ENCODE measurements at regions not wholly inside any gene's neighbourhood (a gene's known extent, or its start where the extent isn't known, plus 50 kb on each side); places are given as distances from the start of the nearest gene placed in this dataset.
A peak's percentile ranks its signal among the peaks of the same experiment; 100 is the strongest.

GRCh38 chr3:138890555-138891187, 55.9 kb upstream of the PIK3CB start (continued):
- TF ChIP-seq, protein P1, sequence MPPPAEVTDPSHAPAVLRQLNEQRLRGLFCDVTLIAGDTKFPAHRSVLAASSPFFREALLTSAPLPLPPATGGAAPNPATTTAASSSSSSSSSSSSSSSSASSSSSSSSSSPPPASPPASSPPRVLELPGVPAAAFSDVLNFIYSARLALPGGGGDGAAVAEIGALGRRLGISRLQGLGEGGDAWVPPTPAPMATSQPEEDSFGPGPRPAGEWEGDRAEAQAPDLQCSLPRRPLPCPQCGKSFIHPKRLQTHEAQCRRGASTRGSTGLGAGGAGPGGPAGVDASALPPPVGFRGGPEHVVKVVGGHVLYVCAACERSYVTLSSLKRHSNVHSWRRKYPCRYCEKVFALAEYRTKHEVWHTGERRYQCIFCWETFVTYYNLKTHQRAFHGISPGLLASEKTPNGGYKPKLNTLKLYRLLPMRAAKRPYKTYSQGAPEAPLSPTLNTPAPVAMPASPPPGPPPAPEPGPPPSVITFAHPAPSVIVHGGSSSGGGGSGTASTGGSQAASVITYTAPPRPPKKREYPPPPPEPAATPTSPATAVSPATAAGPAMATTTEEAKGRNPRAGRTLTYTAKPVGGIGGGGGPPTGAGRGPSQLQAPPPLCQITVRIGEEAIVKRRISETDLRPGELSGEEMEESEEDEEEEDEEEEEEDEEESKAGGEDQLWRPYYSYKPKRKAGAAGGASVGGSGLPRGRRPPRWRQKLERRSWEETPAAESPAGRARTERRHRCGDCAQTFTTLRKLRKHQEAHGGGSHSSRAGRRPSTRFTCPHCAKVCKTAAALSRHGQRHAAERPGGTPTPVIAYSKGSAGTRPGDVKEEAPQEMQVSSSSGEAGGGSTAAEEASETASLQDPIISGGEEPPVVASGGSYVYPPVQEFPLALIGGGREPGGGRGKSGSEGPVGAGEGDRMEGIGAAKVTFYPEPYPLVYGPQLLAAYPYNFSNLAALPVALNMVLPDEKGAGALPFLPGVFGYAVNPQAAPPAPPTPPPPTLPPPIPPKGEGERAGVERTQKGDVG (CRISPR knock-in tag; IDR thresholded peaks at IDR 0.05), result no peak
- TF ChIP-seq ATF7 (IDR thresholded peaks at IDR 0.05; ENCODE audit: low read depth) (no peak), YBX1 (IDR thresholded peaks at IDR 0.05) (no peak), IKZF2 (IDR thresholded peaks at IDR 0.05) (peak; percentile 80 to 85; a peak in 3 of 4 replicates), SP1 (IDR thresholded peaks at IDR 0.05; ENCODE audit: low read depth, low read length) (no peak), POU2F2 (IDR thresholded peaks at IDR 0.05; ENCODE audit: borderline replicate concordance, low read depth, low read length) (peak; percentile 15; the same call in 1 of the 3 replicates), MEF2B (IDR thresholded peaks at IDR 0.05; ENCODE audit: partially characterized antibody, poor library complexity, severe bottlenecking) (no peak)

DNA sequence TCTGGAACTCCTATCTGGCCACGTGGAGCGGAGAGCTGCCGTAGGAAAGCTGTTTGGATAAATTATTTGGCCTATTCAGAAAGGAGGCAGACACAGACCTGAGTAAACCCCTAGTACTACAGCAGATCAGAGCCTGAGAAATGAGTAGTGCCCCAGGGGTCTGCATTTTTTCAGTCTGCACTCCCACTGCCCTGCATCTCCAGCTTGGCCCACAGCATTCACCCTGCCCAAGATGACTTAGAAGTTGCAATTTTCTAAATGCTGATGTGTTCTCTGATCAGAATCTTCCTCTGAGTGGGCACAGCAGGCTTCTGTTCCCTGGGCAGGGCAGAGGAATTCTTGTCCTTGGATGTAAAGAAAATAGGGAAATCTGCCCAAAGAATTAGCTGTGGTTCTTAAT, 55.1 kb upstream of the PIK3CB start:
- FAIRE-seq (no peak), ATAC-seq (no peak), DNase-seq (ENCODE audit: low read depth, low spot score) (no peak)
- no peaks in the 10 kb centered on the region for H3K9me3 ChIP-seq (replicated peaks; ENCODE audit: control insufficient read depth, insufficient read depth, low read length)
- POLR2A ChIA-PET, result interaction anchor here (0.8 to 1.4 kb wide), 3 partner anchors 10 to 48 kb away, joined by 3 read pairs; no protein-coding TSS in a partner anchor
- RAD21 ChIA-PET (ENCODE audit: unreplicated experiment), result interaction anchor here (2.5 kb wide), 1 partner anchor 26 kb away, joined by 7 read pairs; no protein-coding TSS in a partner anchor
- SMC1A ChIA-PET (ENCODE audit: uncharacterized antibody, unreplicated experiment), result interaction anchor here (0.8 to 2.0 kb wide), 5 partner anchors 23 to 202 kb away, joined by 3 to 6 read pairs (median 3); no protein-coding TSS in a partner anchor
- 94% methylated on average over 3 of the region's 3 CpGs for WGBS (ENCODE audit: insufficient coverage, insufficient replicate concordance, low lambda C conversion rate, missing lambda C conversion rate)
- in situ Hi-C loops (cut with MboI) (no loop called here), intact Hi-C loops (cut with micrococcal nuclease; ENCODE audit: unreplicated experiment) (no loop called here)
- H3K4me2 ChIP-seq (ENCODE audit: control insufficient read depth, insufficient read depth), result no peak overlapping the region
- H3K4me1 ChIP-seq (ENCODE audit: control insufficient read depth, insufficient read depth, low read length), result peaks cover 3% of the 10 kb centered on the region; the same call in 1 of the 2 replicates
- H3K79me2 ChIP-seq (ENCODE audit: control insufficient read depth, insufficient read depth, low read length), result no peaks in the 10 kb centered on the region
- H3K4me3 ChIP-seq, result no peak overlapping the region
- no peak overlapping the region for H3K27ac ChIP-seq (ENCODE audit: control insufficient read depth, insufficient read depth)
- no peak overlapping the region for H2AFZ ChIP-seq (ENCODE audit: control insufficient read depth, low read depth, low read length)
- no peaks in the 10 kb centered on the region for H4K20me1 ChIP-seq (ENCODE audit: control insufficient read depth, insufficient read depth)
- no peaks in the 10 kb centered on the region for H3K27me3 ChIP-seq (replicated peaks in 1 of 2; ENCODE audit: control insufficient read depth in 2 of 2, insufficient read depth in 2 of 2, low read length in 1 of 2)
- CTCF ChIA-PET, result interaction anchor here (0.5 to 2.5 kb wide), 4 partner anchors 16 to 297 kb away, joined by 3 to 15 read pairs (median 3); no protein-coding TSS in a partner anchor
- no TSS peak for BruUV-seq (replicated peaks)
- H3K36me3 ChIP-seq (ENCODE audit: control insufficient read depth in 2 of 2, insufficient read depth in 2 of 2, low read length in 1 of 2), result no peaks in the 10 kb centered on the region
- H3K9ac ChIP-seq (ENCODE audit: control insufficient read depth, insufficient read depth, low read length), result no peak overlapping the region
- no peak for TF ChIP-seq ESRRA (IDR thresholded peaks at IDR 0.05; ENCODE audit: low read length)
- no peak for TF ChIP-seq ASH2L (IDR thresholded peaks at IDR 0.05; ENCODE audit: borderline replicate concordance, low read depth)
- TF ChIP-seq SUPT20H (IDR thresholded peaks at IDR 0.05; ENCODE audit: borderline replicate concordance, control insufficient read depth, low read depth, low read length), result no peak
- TF ChIP-seq FOXM1 (IDR thresholded peaks at IDR 0.05; ENCODE audit: low read depth, low read length), result no peak
- no peak for TF ChIP-seq IKZF1 (conservative IDR thresholded peaks at IDR 0.05)
- no peak for TF ChIP-seq NFIC (IDR thresholded peaks at IDR 0.05; ENCODE audit: low read depth, low read length)
- no peak for TF ChIP-seq RFX5 (IDR thresholded peaks at IDR 0.05; ENCODE audit: low read depth, low read length)
- no peak for TF ChIP-seq TCF7 (IDR thresholded peaks at IDR 0.05; ENCODE audit: borderline replicate concordance)
- TF ChIP-seq EGR1 (IDR thresholded peaks at IDR 0.05; ENCODE audit: borderline replicate concordance in 1 of 2, low read depth in 2 of 2, low read length in 2 of 2), result no peak
- TF ChIP-seq SREBF2 (IDR thresholded peaks at IDR 0.05; ENCODE audit: low read length), result no peak
- TF ChIP-seq, protein P2, sequence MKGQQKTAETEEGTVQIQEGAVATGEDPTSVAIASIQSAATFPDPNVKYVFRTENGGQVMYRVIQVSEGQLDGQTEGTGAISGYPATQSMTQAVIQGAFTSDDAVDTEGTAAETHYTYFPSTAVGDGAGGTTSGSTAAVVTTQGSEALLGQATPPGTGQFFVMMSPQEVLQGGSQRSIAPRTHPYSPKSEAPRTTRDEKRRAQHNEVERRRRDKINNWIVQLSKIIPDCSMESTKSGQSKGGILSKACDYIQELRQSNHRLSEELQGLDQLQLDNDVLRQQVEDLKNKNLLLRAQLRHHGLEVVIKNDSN (IDR thresholded peaks at IDR 0.05; ENCODE audit: borderline replicate concordance, extremely low read length, insufficient read depth, low read depth, low read length), result no peak
- TF ChIP-seq KLF5 (IDR thresholded peaks at IDR 0.05; ENCODE audit: partially characterized antibody), result no peak
- TF ChIP-seq CBX3 (IDR thresholded peaks at IDR 0.05; ENCODE audit: borderline replicate concordance, low read depth), result no peak

Data from GM12878 (cell line).